OCI-LY1 (cell line): ENCODE measurements at regions not wholly inside any gene's neighbourhood (a gene's known extent, or its start where the extent isn't known, plus 50 kb on each side); places are given as distances from the start of the nearest gene placed in this dataset.

ENCODE experiments used
- CTCF ChIP-seq: fragments of 200-600 bp; sonication (generic), shearing (Covaris generic); IDR thresholded peaks from 2 replicates; pipeline ENCODE4 v1.5.1; 2017; ENCODE audit warnings: mild to moderate bottlenecking, antibody characterized with exemption, low read length, moderate library complexity, mixed read lengths
- EZH2 ChIP-seq: fragments of 200-600 bp; sonication (generic), shearing (Covaris generic); IDR thresholded peaks from 2 replicates; pipeline ENCODE4 v1.8.0; 2017; ENCODE audit warnings: borderline replicate concordance, mixed run types, mild to moderate bottlenecking, antibody characterized with exemption, low read length, moderate library complexity, mixed read lengths

GRCh38 chr9:129301941-129302340 lies 123.9 kb upstream of the IER5L start:
- TF ChIP-seq CTCF = no peak
- no peak for TF ChIP-seq EZH2
